H1 (cell line): ENCODE measurements at regions not wholly inside any gene's neighbourhood (a gene's known extent, or its start where the extent isn't known, plus 50 kb on each side); places are given as distances from the start of the nearest gene placed in this dataset.

Source experiments
- ASH2L ChIP-seq: fragments of 200-600, 300-600 bp; sonication (generic); IDR thresholded peaks from one replicate; pipeline ENCODE4 v1.7.1; 2017; ENCODE audit warnings: low read length
- CEBPB ChIP-seq: IDR thresholded peaks from 2 replicates; pipeline ENCODE4 v1.6.1; 2012; ENCODE audit warnings: low read depth, low read length
- CREB1 ChIP-seq: IDR thresholded peaks from 2 replicates; pipeline ENCODE4 v1.6.1; 2012; ENCODE audit warnings: inconsistent platforms
- CTCF ChIP-seq, 3 experiments: IDR thresholded peaks; 1 replicate in 2 of 3; 2 replicates in 1 of 3; pipeline versions ENCODE4 v1.5.1 to v1.6.1; 2011; ENCODE audit warnings: low read length in 3 of 3, mild to moderate bottlenecking in 3 of 3, inconsistent platforms in 2 of 3, low read depth in 1 of 3, moderate library complexity in 1 of 3; ENCODE audit not compliant: insufficient read depth in 1 of 3; ENCODE audit errors: control extremely low read depth in 1 of 3
- EZH2 ChIP-seq: fragments of 200-600 bp; sonication (generic); IDR thresholded peaks from 2 replicates; pipeline ENCODE4 v1.7.1; 2012; ENCODE audit warnings: low read depth, mild to moderate bottlenecking, moderate library complexity, low read length, inconsistent platforms; ENCODE audit not compliant: severe bottlenecking
- KDM5A ChIP-seq: fragments of 200-600 bp; IDR thresholded peaks from 2 replicates; pipeline ENCODE4 v1.7.1; 2012; ENCODE audit warnings: mild to moderate bottlenecking, low read length, inconsistent platforms, mixed read lengths
- NANOG ChIP-seq: IDR thresholded peaks from 2 replicates; pipeline ENCODE4 v1.6.1; 2011; ENCODE audit warnings: low read length, low read depth, mild to moderate bottlenecking, inconsistent platforms; ENCODE audit not compliant: insufficient read depth, poor library complexity, severe bottlenecking
- PHF8 ChIP-seq: fragments of 200-600 bp; sonication (generic); conservative IDR thresholded peaks from 2 replicates; pipeline ENCODE4 v1.7.1; 2012; ENCODE audit warnings: low read depth, mild to moderate bottlenecking, inconsistent platforms, low read length, moderate library complexity
- POLR2A ChIP-seq, 2 experiments: IDR thresholded peaks; 1 replicate in 1 of 2; 2 replicates in 1 of 2; pipeline ENCODE4 v1.6.1; 2011; ENCODE audit warnings: low read depth in 2 of 2, low read length in 2 of 2, mild to moderate bottlenecking in 2 of 2; ENCODE audit errors: control extremely low read depth in 1 of 2
- SIN3A ChIP-seq, 2 experiments: IDR thresholded peaks in 1 of 2; conservative IDR thresholded peaks in 1 of 2; 2 replicates each; pipeline ENCODE4 v1.6.1; 2011 to 2012; ENCODE audit warnings: low read length in 2 of 2, improper control_type of control experiment in 1 of 2, low read depth in 1 of 2, mild to moderate bottlenecking in 1 of 2
- SP4 ChIP-seq: IDR thresholded peaks from 2 replicates; pipeline ENCODE4 v1.6.1; 2012; ENCODE audit warnings: low read length, inconsistent platforms
- TAF7 ChIP-seq: optimal IDR thresholded peaks from 2 replicates; pipeline ENCODE3; 2011; ENCODE audit warnings: low read depth, mild to moderate bottlenecking, inconsistent platforms, low read length, moderate library complexity, borderline replicate concordance
- ZNF274 ChIP-seq: IDR thresholded peaks from 2 replicates; pipeline ENCODE4 v1.7.0; 2012; ENCODE audit warnings: low read length, borderline replicate concordance; ENCODE audit errors: extremely low read depth

GRCh38 chr10:69731184-69731583 lies 70.5 kb upstream of the COL13A1 start:
- TF ChIP-seq POLR2A (IDR thresholded peaks at IDR 0.05; ENCODE audit: control extremely low read depth in 1 of 2, low read depth in 2 of 2, low read length in 2 of 2) (no peak), CTCF (IDR thresholded peaks at IDR 0.05; ENCODE audit: control extremely low read depth in 1 of 3, insufficient read depth in 1 of 3, low read depth in 1 of 3, low read length in 3 of 3) (no peak), EZH2 (no peak), CREB1 (no peak), TAF7 (no peak), CEBPB (no peak), SIN3A (conservative IDR thresholded peaks at IDR 0.05 in 1 of 2, IDR thresholded peaks at IDR 0.05 in 1 of 2; ENCODE audit: low read depth in 1 of 2, low read length in 2 of 2) (no peak), ZNF274 (no peak), SP4 (no peak), NANOG (no peak), ASH2L (no peak), KDM5A (no peak), PHF8 (no peak)
